ENCODE measurements at regions not wholly inside any gene's neighbourhood (a gene's known extent, or its start where the extent isn't known, plus 50 kb on each side); places are given as distances from the start of the nearest gene placed in this dataset.

DNA sequence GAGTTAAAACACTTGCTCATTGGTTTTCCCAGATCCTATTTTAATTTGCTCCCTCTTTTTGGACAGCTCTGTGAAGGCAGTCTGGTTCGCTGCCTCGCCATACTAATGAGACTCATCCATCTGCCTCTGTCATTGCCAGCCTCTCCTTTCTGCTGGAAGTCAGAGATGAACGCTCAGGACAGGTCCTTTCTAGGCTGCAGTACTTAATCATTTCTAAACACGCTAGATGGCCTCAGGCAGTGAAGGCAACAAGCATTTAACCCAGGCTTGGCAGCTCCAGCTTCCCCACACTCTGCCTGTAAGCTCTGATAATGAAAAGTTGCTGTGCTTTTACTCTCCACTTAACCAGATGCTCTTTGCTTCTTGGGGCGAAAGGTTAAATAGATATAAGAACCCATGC is 286.7 kb upstream of the POU3F2 start:
- TF ChIP-seq, protein P1, sequence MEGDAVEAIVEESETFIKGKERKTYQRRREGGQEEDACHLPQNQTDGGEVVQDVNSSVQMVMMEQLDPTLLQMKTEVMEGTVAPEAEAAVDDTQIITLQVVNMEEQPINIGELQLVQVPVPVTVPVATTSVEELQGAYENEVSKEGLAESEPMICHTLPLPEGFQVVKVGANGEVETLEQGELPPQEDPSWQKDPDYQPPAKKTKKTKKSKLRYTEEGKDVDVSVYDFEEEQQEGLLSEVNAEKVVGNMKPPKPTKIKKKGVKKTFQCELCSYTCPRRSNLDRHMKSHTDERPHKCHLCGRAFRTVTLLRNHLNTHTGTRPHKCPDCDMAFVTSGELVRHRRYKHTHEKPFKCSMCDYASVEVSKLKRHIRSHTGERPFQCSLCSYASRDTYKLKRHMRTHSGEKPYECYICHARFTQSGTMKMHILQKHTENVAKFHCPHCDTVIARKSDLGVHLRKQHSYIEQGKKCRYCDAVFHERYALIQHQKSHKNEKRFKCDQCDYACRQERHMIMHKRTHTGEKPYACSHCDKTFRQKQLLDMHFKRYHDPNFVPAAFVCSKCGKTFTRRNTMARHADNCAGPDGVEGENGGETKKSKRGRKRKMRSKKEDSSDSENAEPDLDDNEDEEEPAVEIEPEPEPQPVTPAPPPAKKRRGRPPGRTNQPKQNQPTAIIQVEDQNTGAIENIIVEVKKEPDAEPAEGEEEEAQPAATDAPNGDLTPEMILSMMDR (IDR thresholded peaks at IDR 0.05; ENCODE audit: insufficient read depth, low read length) = no peak
- no peak for TF ChIP-seq POLR2AphosphoS5 (IDR thresholded peaks at IDR 0.05; ENCODE audit: low read depth)

Measured in HL-60 (cell line).